WTC11 (cell line): ENCODE measurements at regions not wholly inside any gene's neighbourhood (a gene's known extent, or its start where the extent isn't known, plus 50 kb on each side); places are given as distances from the start of the nearest gene placed in this dataset.

Source experiments
- RELA ChIP-seq: sonication (generic); formaldehyde crosslinking; IDR thresholded peaks from 2 replicates; pipeline ENCODE4 v1.8.1; 2022; ENCODE audit warnings: missing genetic modification reagents, mild to moderate bottlenecking, borderline replicate concordance
- TF ChIP-seq, protein P1 (sequence below): sonication (generic); formaldehyde crosslinking; IDR thresholded peaks from 2 replicates; pipeline ENCODE4 v1.8.0; 2022; ENCODE audit warnings: mild to moderate bottlenecking, missing genetic modification reagents
- TF ChIP-seq, protein P2 (sequence below): sonication (generic); formaldehyde crosslinking; IDR thresholded peaks from 2 replicates; pipeline ENCODE4 v1.8.0; 2023; ENCODE audit warnings: missing genetic modification reagents, mild to moderate bottlenecking, borderline replicate concordance
- TF ChIP-seq, protein P3 (sequence below): fragments of 200-600 bp; IDR thresholded peaks from 2 replicates; pipeline ENCODE4 v1.8.0; 2022; ENCODE audit warnings: antibody characterized with exemption
- TF ChIP-seq, protein P4 (sequence below): sonication (generic); formaldehyde crosslinking; IDR thresholded peaks from 2 replicates; pipeline ENCODE4 v1.8.0; 2023; ENCODE audit warnings: missing genetic modification reagents

DNA sequence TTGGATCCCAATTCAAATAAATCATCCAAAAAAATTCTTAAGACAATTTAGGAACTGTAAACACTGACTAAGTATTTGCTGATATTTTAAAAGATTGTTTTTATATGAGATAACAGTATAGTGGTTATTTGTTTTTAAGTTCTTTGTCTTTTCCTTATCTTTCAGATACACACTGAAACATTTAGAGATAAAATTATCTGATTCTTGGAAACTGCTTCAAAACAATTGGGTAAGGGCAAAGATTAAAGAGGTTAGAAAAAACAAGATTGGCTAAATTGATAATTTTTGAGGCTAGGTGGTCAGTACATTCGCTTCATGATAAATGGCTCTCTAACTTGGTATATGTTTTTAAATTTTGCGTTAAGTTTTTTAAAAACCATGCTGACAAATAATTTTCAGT is 117.3 kb downstream of the PSMG1 start:
- TF ChIP-seq, protein P1, sequence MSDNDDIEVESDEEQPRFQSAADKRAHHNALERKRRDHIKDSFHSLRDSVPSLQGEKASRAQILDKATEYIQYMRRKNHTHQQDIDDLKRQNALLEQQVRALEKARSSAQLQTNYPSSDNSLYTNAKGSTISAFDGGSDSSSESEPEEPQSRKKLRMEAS (CRISPR knock-in tag), result no peak
- TF ChIP-seq, protein P2, sequence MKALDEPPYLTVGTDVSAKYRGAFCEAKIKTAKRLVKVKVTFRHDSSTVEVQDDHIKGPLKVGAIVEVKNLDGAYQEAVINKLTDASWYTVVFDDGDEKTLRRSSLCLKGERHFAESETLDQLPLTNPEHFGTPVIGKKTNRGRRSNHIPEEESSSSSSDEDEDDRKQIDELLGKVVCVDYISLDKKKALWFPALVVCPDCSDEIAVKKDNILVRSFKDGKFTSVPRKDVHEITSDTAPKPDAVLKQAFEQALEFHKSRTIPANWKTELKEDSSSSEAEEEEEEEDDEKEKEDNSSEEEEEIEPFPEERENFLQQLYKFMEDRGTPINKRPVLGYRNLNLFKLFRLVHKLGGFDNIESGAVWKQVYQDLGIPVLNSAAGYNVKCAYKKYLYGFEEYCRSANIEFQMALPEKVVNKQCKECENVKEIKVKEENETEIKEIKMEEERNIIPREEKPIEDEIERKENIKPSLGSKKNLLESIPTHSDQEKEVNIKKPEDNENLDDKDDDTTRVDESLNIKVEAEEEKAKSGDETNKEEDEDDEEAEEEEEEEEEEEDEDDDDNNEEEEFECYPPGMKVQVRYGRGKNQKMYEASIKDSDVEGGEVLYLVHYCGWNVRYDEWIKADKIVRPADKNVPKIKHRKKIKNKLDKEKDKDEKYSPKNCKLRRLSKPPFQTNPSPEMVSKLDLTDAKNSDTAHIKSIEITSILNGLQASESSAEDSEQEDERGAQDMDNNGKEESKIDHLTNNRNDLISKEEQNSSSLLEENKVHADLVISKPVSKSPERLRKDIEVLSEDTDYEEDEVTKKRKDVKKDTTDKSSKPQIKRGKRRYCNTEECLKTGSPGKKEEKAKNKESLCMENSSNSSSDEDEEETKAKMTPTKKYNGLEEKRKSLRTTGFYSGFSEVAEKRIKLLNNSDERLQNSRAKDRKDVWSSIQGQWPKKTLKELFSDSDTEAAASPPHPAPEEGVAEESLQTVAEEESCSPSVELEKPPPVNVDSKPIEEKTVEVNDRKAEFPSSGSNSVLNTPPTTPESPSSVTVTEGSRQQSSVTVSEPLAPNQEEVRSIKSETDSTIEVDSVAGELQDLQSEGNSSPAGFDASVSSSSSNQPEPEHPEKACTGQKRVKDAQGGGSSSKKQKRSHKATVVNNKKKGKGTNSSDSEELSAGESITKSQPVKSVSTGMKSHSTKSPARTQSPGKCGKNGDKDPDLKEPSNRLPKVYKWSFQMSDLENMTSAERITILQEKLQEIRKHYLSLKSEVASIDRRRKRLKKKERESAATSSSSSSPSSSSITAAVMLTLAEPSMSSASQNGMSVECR (CRISPR knock-in tag), result no peak
- no peak for TF ChIP-seq RELA (CRISPR knock-in tag)
- TF ChIP-seq, protein P3, sequence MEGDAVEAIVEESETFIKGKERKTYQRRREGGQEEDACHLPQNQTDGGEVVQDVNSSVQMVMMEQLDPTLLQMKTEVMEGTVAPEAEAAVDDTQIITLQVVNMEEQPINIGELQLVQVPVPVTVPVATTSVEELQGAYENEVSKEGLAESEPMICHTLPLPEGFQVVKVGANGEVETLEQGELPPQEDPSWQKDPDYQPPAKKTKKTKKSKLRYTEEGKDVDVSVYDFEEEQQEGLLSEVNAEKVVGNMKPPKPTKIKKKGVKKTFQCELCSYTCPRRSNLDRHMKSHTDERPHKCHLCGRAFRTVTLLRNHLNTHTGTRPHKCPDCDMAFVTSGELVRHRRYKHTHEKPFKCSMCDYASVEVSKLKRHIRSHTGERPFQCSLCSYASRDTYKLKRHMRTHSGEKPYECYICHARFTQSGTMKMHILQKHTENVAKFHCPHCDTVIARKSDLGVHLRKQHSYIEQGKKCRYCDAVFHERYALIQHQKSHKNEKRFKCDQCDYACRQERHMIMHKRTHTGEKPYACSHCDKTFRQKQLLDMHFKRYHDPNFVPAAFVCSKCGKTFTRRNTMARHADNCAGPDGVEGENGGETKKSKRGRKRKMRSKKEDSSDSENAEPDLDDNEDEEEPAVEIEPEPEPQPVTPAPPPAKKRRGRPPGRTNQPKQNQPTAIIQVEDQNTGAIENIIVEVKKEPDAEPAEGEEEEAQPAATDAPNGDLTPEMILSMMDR, result no peak
- TF ChIP-seq, protein P4, sequence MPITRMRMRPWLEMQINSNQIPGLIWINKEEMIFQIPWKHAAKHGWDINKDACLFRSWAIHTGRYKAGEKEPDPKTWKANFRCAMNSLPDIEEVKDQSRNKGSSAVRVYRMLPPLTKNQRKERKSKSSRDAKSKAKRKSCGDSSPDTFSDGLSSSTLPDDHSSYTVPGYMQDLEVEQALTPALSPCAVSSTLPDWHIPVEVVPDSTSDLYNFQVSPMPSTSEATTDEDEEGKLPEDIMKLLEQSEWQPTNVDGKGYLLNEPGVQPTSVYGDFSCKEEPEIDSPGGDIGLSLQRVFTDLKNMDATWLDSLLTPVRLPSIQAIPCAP, result no peak
